ENCODE measurements at regions not wholly inside any gene's neighbourhood (a gene's known extent, or its start where the extent isn't known, plus 50 kb on each side); places are given as distances from the start of the nearest gene placed in this dataset.

- no peak for DNase-seq
These were observed 1097.2 kb upstream of the GJE1 start for GRCh38 chr6:141035312-141036200.

GRCh38 chr6:141033101-141033500 lies 1099.6 kb upstream of the GJE1 start:
- no peak for DNase-seq

GRCh38 chr6:141029908-141030307 lies 1102.8 kb upstream of the GJE1 start:
- no peak for DNase-seq

- DNase-seq: no peak
These were observed 1103.9 kb upstream of the GJE1 start for GRCh38 chr6:141028791-141029280.

GRCh38 chr6:141026504-141026903 lies 1106.2 kb upstream of the GJE1 start:
- no peak for DNase-seq

GRCh38 chr6:141024526-141024925 lies 1108.2 kb upstream of the GJE1 start:
- no peak for DNase-seq

GRCh38 chr6:141017941-141018340 lies 1114.8 kb upstream of the GJE1 start:
- DNase-seq: no peak

GRCh38 chr6:141000917-141001316 lies 1131.8 kb upstream of the GJE1 start:
- DNase-seq: no peak

- DNase-seq: no peak
These were observed 1139.2 kb upstream of the GJE1 start for GRCh38 chr6:140993515-140993914.

- DNase-seq: no peak
These were observed 1140.0 kb upstream of the GJE1 start for GRCh38 chr6:140992678-140993077.

GRCh38 chr6:140988780-140989179 lies 1143.9 kb upstream of the GJE1 start:
- DNase-seq: peak; percentile 25

- DNase-seq: no peak
These were observed 1145.2 kb upstream of the GJE1 start for GRCh38 chr6:140987364-140988155.

GRCh38 chr6:140985679-140986275 lies 1146.9 kb upstream of the GJE1 start:
- no peak for DNase-seq

GRCh38 chr6:140980265-140980887 lies 1152.3 kb upstream of the GJE1 start:
- no peak for DNase-seq

GRCh38 chr6:140979642-140980091 lies 1153.1 kb upstream of the GJE1 start:
- no peak for DNase-seq

GRCh38 chr6:140977403-140977802 lies 1155.3 kb upstream of the GJE1 start:
- DNase-seq: no peak

GRCh38 chr6:140976806-140977205 lies 1155.9 kb upstream of the GJE1 start:
- DNase-seq: no peak

- DNase-seq: no peak
These were observed 1162.2 kb upstream of the GJE1 start for GRCh38 chr6:140970485-140970884.

- no peak for DNase-seq
These were observed 1164.7 kb upstream of the GJE1 start for GRCh38 chr6:140968062-140968461.

- DNase-seq: no peak
These were observed 1166.0 kb upstream of the GJE1 start for GRCh38 chr6:140966676-140967075.

- DNase-seq: no peak
These were observed 1172.2 kb upstream of the GJE1 start for GRCh38 chr6:140960566-140960965.

GRCh38 chr6:140957386-140957785 lies 1175.3 kb upstream of the GJE1 start:
- DNase-seq: no peak

All from NCI-H510A treated with DMSO at 0.1 percent for 48 hours (cell line).